ENCODE measurements at regions not wholly inside any gene's neighbourhood (a gene's known extent, or its start where the extent isn't known, plus 50 kb on each side); places are given as distances from the start of the nearest gene placed in this dataset.

DNA sequence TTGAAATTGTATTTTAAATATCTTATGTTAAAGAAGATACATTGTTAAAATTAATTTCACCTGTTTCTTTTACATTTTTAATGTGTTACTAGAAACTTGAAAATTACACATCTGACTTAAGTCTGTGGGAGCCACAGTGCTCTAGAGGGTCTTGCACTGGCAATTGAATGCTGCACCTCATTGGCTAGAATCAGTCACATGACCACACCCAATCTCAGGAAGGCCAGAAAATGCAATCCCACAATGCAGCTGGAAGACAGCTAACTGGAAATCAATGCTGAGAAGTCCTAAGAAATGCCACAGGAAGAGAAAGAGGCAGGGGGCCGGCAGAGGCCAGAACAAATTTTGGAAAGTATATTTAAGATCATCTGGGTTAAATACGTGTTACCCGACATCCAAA is 189.2 kb upstream of the POU3F3 start:
- TF ChIP-seq POLR2AphosphoS5 (IDR thresholded peaks at IDR 0.05; ENCODE audit: borderline replicate concordance, low read depth, low read length) (no peak), EZH2 (IDR thresholded peaks at IDR 0.05) (no peak)

All from SK-N-MC (cell line).